IMR-90 (cell line): ENCODE measurements at regions not wholly inside any gene's neighbourhood (a gene's known extent, or its start where the extent isn't known, plus 50 kb on each side); places are given as distances from the start of the nearest gene placed in this dataset.

Source experiments
- ATAC-seq: fragments of 200-7000 bp; cut with Tn5 transposase; 2 replicates; pipeline ENCODE4 v1.9.1; 2020; ENCODE audit warnings: low read depth, mild to moderate bottlenecking, moderate library complexity
- BruUV-seq: library from RNA; stranded (reverse); fragments of 400-500 nt; replicated peaks from 2 replicates; lab custom pipeline; 2021; lab: Mats Ljungman, UMichigan
- CTCF ChIA-PET: fragments of 300-600 bp; formaldehyde crosslinking; extraction: SDS; loops from one replicate; lab custom pipeline; 2021; ENCODE audit warnings: antibody characterized with exemption; lab: Yijun Ruan, JAX
- POLR2A ChIA-PET: fragments of 300-600 bp; sonication (Branson Sonifier 250); formaldehyde crosslinking; loops from one replicate; lab custom pipeline; 2022; ENCODE audit warnings: antibody characterized with exemption; ENCODE audit not compliant: unreplicated experiment; lab: Charles Lee
- DNase-seq: peaks from one replicate; pipeline ENCODE4 v3.0.0; 2013
- H2AFZ ChIP-seq: replicated peaks from 2 replicates; pipeline ENCODE3; 2013; ENCODE audit warnings: low read length, mild to moderate bottlenecking; ENCODE audit not compliant: poor library complexity
- H2AK5ac ChIP-seq: 2 replicates; pipeline ENCODE4 v1.6.1; 2013; ENCODE audit warnings: low read depth, low read length, inconsistent platforms
- H2AK9ac ChIP-seq: replicated peaks from 2 replicates; pipeline ENCODE3; 2013; ENCODE audit warnings: mild to moderate bottlenecking, low read depth, low read length, moderate library complexity; ENCODE audit not compliant: poor library complexity
- H2BK120ac ChIP-seq: 2 replicates; pipeline ENCODE4 v1.6.1; 2013; ENCODE audit warnings: low read depth, low read length, inconsistent platforms
- H2BK15ac ChIP-seq: 3 replicates; pipeline ENCODE4 v1.6.1; 2013; ENCODE audit warnings: low read depth, low read length, inconsistent platforms
- H2BK20ac ChIP-seq: 2 replicates; pipeline ENCODE4 v1.6.1; 2013; ENCODE audit warnings: low read depth, mild to moderate bottlenecking, inconsistent platforms, low read length, moderate library complexity
- H2BK5ac ChIP-seq: 2 replicates; pipeline ENCODE4 v1.6.1; 2013; ENCODE audit warnings: mild to moderate bottlenecking, low read depth, low read length, inconsistent platforms; ENCODE audit not compliant: poor library complexity, severe bottlenecking
- H3K14ac ChIP-seq: replicated peaks from 2 replicates; pipeline ENCODE4 v1.6.1; 2013; ENCODE audit warnings: low read depth, low read length, inconsistent platforms
- H3K18ac ChIP-seq: 2 replicates; pipeline ENCODE4 v1.6.1; 2013; ENCODE audit warnings: low read depth, low read length, control low read depth
- H3K23ac ChIP-seq: 2 replicates; pipeline ENCODE4 v1.6.1; 2013; ENCODE audit warnings: low read depth, low read length, inconsistent platforms
- H3K27ac ChIP-seq: 2 replicates; pipeline ENCODE4 v1.5.1; 2013; ENCODE audit warnings: mild to moderate bottlenecking, control low read depth, low read length; ENCODE audit not compliant: insufficient read depth
- H3K27me3 ChIP-seq: 2 replicates; pipeline ENCODE4 v1.6.1; 2013; ENCODE audit warnings: low read length; ENCODE audit not compliant: control insufficient read depth, insufficient read depth
- H3K36me3 ChIP-seq: 2 replicates; pipeline ENCODE4 v1.6.1; 2013; ENCODE audit warnings: low read length, mixed read lengths; ENCODE audit not compliant: control insufficient read depth, insufficient read depth
- H3K4ac ChIP-seq: 2 replicates; pipeline ENCODE4 v1.6.1; 2013; ENCODE audit warnings: low read depth, low read length, inconsistent platforms
- H3K4me1 ChIP-seq: 2 replicates; pipeline ENCODE4 v1.6.1; 2013; ENCODE audit warnings: low read length, mixed read lengths; ENCODE audit not compliant: control insufficient read depth, insufficient read depth
- H3K4me2 ChIP-seq: 2 replicates; pipeline ENCODE4 v1.6.1; 2013; ENCODE audit warnings: low read depth, mild to moderate bottlenecking, control low read depth, low read length, moderate library complexity
- H3K4me3 ChIP-seq: 2 replicates; pipeline ENCODE4 v1.5.1; 2013; ENCODE audit warnings: low read depth, mild to moderate bottlenecking, control low read depth, low read length, moderate library complexity; ENCODE audit not compliant: insufficient read depth
- H3K56ac ChIP-seq: 2 replicates; pipeline ENCODE4 v1.6.1; 2013; ENCODE audit warnings: low read length, inconsistent platforms; ENCODE audit not compliant: insufficient read depth; ENCODE audit errors: extremely low read depth
- H3K79me1 ChIP-seq, 2 experiments: 2 replicates each; pipeline ENCODE4 v1.6.1; 2013; ENCODE audit warnings: low read length in 2 of 2, inconsistent platforms in 1 of 2, low read depth in 1 of 2
- H3K9ac ChIP-seq: 2 replicates; pipeline ENCODE4 v1.6.1; 2013; ENCODE audit warnings: low read depth, low read length, control low read depth
- H3K9me1 ChIP-seq: 2 replicates; pipeline ENCODE4 v1.6.1; 2013; ENCODE audit warnings: low read length, inconsistent platforms; ENCODE audit not compliant: insufficient read depth
- H3K9me3 ChIP-seq: 2 replicates; pipeline ENCODE4 v1.6.1; 2013; ENCODE audit warnings: low read length; ENCODE audit not compliant: control insufficient read depth, insufficient read depth
- H4K20me1 ChIP-seq: 2 replicates; pipeline ENCODE4 v1.6.1; 2013; ENCODE audit warnings: low read length, inconsistent platforms; ENCODE audit not compliant: insufficient read depth
- H4K5ac ChIP-seq: 2 replicates; pipeline ENCODE4 v1.6.1; 2013; ENCODE audit warnings: mild to moderate bottlenecking, low read depth, low read length, control low read depth
- H4K8ac ChIP-seq, 2 experiments: 2 replicates each; pipeline ENCODE4 v1.6.1; 2013; ENCODE audit warnings: low read depth in 2 of 2, low read length in 2 of 2, control low read depth in 1 of 2, inconsistent platforms in 1 of 2
- H4K91ac ChIP-seq: 2 replicates; pipeline ENCODE4 v1.6.1; 2013; ENCODE audit warnings: low read depth, low read length, inconsistent platforms; ENCODE audit not compliant: insufficient read depth
- ELK1 ChIP-seq: fragments of 150-350 bp; IDR thresholded peaks from 2 replicates; pipeline ENCODE4 v1.6.1; 2016; ENCODE audit warnings: low read depth, mild to moderate bottlenecking, low read length, moderate library complexity, borderline replicate concordance
- MAZ ChIP-seq: IDR thresholded peaks from 2 replicates; pipeline ENCODE4 v1.6.1; 2012; ENCODE audit warnings: low read depth, mild to moderate bottlenecking, low read length, improper control_type of control experiment, moderate library complexity, borderline replicate concordance
- POLR2A ChIP-seq: IDR thresholded peaks from 2 replicates; pipeline ENCODE4 v1.6.1; 2012; ENCODE audit warnings: mild to moderate bottlenecking, low read depth, low read length
- RAD21 ChIP-seq: IDR thresholded peaks from 2 replicates; pipeline ENCODE4 v1.6.1; 2012; ENCODE audit warnings: low read length, improper control_type of control experiment
- RCOR1 ChIP-seq: IDR thresholded peaks from 2 replicates; pipeline ENCODE4 v1.6.1; 2012; ENCODE audit warnings: mild to moderate bottlenecking, low read length, improper control_type of control experiment; ENCODE audit not compliant: insufficient replicate concordance
- SMC3 ChIP-seq: fragments of 150-350 bp; IDR thresholded peaks from 2 replicates; pipeline ENCODE4 v1.6.1; 2016; ENCODE audit warnings: low read depth, mild to moderate bottlenecking, antibody characterized with exemption, low read length, moderate library complexity
- WGBS, 2 experiments: methylation state at CpG; one replicate each; pipeline versions ENCODE4 v1.1.5 to v1.1.7; 2013; ENCODE audit warnings: missing lambda C conversion rate in 2 of 2; ENCODE audit not compliant: insufficient read length in 1 of 2; ENCODE audit errors: extremely low coverage in 2 of 2; 5-methylcytosine and 5-hydroxymethylcytosine counted together
- dilution Hi-C: fragments of 300-500 bp; cut with HindIII; formaldehyde crosslinking; loops from one replicate; pipeline ENCODE4 v1.14.3; 2018; ENCODE audit warnings: low sequenced_read_pairs; ENCODE audit not compliant: unreplicated experiment
- in situ Hi-C: fragments of 300-500 bp; cut with MboI; formaldehyde crosslinking; loops from 3 replicates; pipeline ENCODE4 v1.14.3; 2019; ENCODE audit warnings: low sequenced_read_pairs, inconsistent platforms, mixed read lengths
- intact Hi-C: fragments of 100-400 bp; cut with micrococcal nuclease; formaldehyde crosslinking; loops from 2 replicates; pipeline ENCODE4 v1.10.0; 2022

- in situ Hi-C loops (no loop called here), dilution Hi-C loops (no loop called here), intact Hi-C loops (no loop called here)
- ChIA-PET POLR2A (no interaction called here), CTCF (interaction anchor here (0.6 kb wide), 1 partner anchor 547 kb away, joined by 3 read pairs; no protein-coding TSS in a partner anchor)
- no peak overlapping the region for H4K5ac ChIP-seq
- no peaks in the 10 kb centered on the region for H3K36me3 ChIP-seq
- no peak overlapping the region for H4K8ac ChIP-seq
- no TSS peak for BruUV-seq
- no peak overlapping the region for H3K4me3 ChIP-seq
- H2BK5ac ChIP-seq: no peak overlapping the region
- H3K79me1 ChIP-seq: no peaks in the 10 kb centered on the region
- no peak overlapping the region for H2AK9ac ChIP-seq
- no peak overlapping the region for H2BK15ac ChIP-seq
- H3K9me1 ChIP-seq: no peaks in the 10 kb centered on the region
- no peak overlapping the region for H3K56ac ChIP-seq
- WGBS, 2 experiments: 54% methylated on average over 3 of the region's 5 CpGs; no CpG with 5 or more reads in 1 of the 2 experiments
- H4K91ac ChIP-seq: no peak overlapping the region
- H2BK120ac ChIP-seq: no peak overlapping the region
- no peak overlapping the region for H2AK5ac ChIP-seq
- H3K9ac ChIP-seq: no peak overlapping the region
- DNase-seq (no peak), ATAC-seq (no peak)
- peaks cover 2% of the 10 kb centered on the region; the same call in 1 of the 2 replicates for H3K4me1 ChIP-seq
- H3K4me2 ChIP-seq: no peak overlapping the region
- no peak overlapping the region for H2AFZ ChIP-seq
- no peaks in the 10 kb centered on the region for H3K9me3 ChIP-seq
- TF ChIP-seq MAZ (no peak), RAD21 (no peak), RCOR1 (no peak), ELK1 (no peak), SMC3 (no peak), POLR2A (no peak)
- no peak overlapping the region for H2BK20ac ChIP-seq
- no peaks in the 10 kb centered on the region for H3K27me3 ChIP-seq
- no peak overlapping the region for H3K18ac ChIP-seq
- no peak overlapping the region for H3K14ac ChIP-seq
- H3K27ac ChIP-seq: no peak overlapping the region
- H3K4ac ChIP-seq: no peak overlapping the region
- no peaks in the 10 kb centered on the region for H4K20me1 ChIP-seq
- no peak overlapping the region for H3K23ac ChIP-seq
Measured at GRCh38 chr6:21390532-21391213, 202.9 kb upstream of the SOX4 start.
